ENCODE measurements at regions not wholly inside any gene's neighbourhood (a gene's known extent, or its start where the extent isn't known, plus 50 kb on each side); places are given as distances from the start of the nearest gene placed in this dataset.

- no peaks in the 10 kb centered on the region for H3K36me3 Mint-ChIP-seq (ENCODE audit: low read depth)
- WGBS, 2 experiments (ENCODE audit: insufficient coverage in 1 of 2, insufficient read length in 1 of 2): 89 to 94% methylated on average over 1 to 2 of the region's 2 CpGs
- Histone ChIP-seq H3K27me3 (ENCODE audit: control insufficient read depth, insufficient read depth, low read length, poor library complexity, severe bottlenecking) (no peaks in the 10 kb centered on the region), H3K27ac (ENCODE audit: low read depth, low read length) (no peak overlapping the region), H3K9me3 (ENCODE audit: control insufficient read depth, low read length) (no peaks in the 10 kb centered on the region), H3K4me1 (ENCODE audit: control insufficient read depth, insufficient read depth, low read length) (no peaks in the 10 kb centered on the region), H3K36me3 (ENCODE audit: control insufficient read depth, insufficient read depth, low read length) (no peaks in the 10 kb centered on the region), H3K9ac (ENCODE audit: extremely low read depth, low read length, poor library complexity, severe bottlenecking) (no peak overlapping the region), H3K4me3 (ENCODE audit: low read length) (no peak overlapping the region)
- DNase-seq: no peak
- H3K9me3 Mint-ChIP-seq: no peaks in the 10 kb centered on the region
- TF ChIP-seq, protein P1, sequence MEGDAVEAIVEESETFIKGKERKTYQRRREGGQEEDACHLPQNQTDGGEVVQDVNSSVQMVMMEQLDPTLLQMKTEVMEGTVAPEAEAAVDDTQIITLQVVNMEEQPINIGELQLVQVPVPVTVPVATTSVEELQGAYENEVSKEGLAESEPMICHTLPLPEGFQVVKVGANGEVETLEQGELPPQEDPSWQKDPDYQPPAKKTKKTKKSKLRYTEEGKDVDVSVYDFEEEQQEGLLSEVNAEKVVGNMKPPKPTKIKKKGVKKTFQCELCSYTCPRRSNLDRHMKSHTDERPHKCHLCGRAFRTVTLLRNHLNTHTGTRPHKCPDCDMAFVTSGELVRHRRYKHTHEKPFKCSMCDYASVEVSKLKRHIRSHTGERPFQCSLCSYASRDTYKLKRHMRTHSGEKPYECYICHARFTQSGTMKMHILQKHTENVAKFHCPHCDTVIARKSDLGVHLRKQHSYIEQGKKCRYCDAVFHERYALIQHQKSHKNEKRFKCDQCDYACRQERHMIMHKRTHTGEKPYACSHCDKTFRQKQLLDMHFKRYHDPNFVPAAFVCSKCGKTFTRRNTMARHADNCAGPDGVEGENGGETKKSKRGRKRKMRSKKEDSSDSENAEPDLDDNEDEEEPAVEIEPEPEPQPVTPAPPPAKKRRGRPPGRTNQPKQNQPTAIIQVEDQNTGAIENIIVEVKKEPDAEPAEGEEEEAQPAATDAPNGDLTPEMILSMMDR (conservative IDR thresholded peaks at IDR 0.05): no peak
- no peak overlapping the region for H3K27ac Mint-ChIP-seq
- H3K4me3 Mint-ChIP-seq: no peak overlapping the region
- H3K4me1 Mint-ChIP-seq: peaks cover 21% of the 10 kb centered on the region
- H3K27me3 Mint-ChIP-seq (ENCODE audit: insufficient read depth): peaks cover 5% of the 10 kb centered on the region
Observed at GRCh38 chr4:140293979-140294378, 79.5 kb upstream of the SCOC start.

DNA sequence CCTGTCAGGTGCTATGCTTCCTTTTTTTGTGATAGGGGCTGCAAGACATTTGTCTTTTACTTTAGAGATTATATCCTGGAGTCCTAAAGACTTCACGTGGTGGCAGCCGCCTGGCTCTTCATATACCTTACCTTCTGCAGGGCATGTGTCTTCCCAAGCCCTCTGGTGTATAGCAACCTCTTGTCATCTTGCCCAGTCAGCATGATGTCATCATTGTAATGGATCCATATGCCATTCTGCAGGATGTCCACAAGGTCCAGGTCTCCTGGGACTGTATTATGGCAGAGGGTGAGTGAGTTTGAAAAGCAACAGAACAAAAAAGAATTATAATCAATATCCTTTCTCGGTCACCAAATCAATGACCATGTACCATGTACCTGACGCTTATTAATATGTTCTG is 82.2 kb upstream of the SCOC start:
- Histone ChIP-seq H3K27ac (ENCODE audit: low read depth, low read length) (no peak overlapping the region), H3K4me1 (ENCODE audit: control insufficient read depth, insufficient read depth, low read length) (no peaks in the 10 kb centered on the region), H3K9ac (ENCODE audit: extremely low read depth, low read length, poor library complexity, severe bottlenecking) (no peak overlapping the region), H3K4me3 (ENCODE audit: low read length) (no peak overlapping the region), H3K36me3 (ENCODE audit: control insufficient read depth, insufficient read depth, low read length) (no peaks in the 10 kb centered on the region), H3K27me3 (ENCODE audit: control insufficient read depth, insufficient read depth, low read length, poor library complexity, severe bottlenecking) (no peaks in the 10 kb centered on the region), H3K9me3 (ENCODE audit: control insufficient read depth, low read length) (no peaks in the 10 kb centered on the region)
- Mint-ChIP-seq H3K4me3 (no peak overlapping the region), H3K27me3 (ENCODE audit: insufficient read depth) (peaks cover 5% of the 10 kb centered on the region), H3K36me3 (ENCODE audit: low read depth) (no peaks in the 10 kb centered on the region), H3K4me1 (peaks cover 2% of the 10 kb centered on the region), H3K9me3 (no peaks in the 10 kb centered on the region), H3K27ac (no peak overlapping the region)
- DNase-seq: no peak
- TF ChIP-seq, protein P1 (conservative IDR thresholded peaks at IDR 0.05): no peak
- WGBS, 2 experiments (ENCODE audit: insufficient coverage in 1 of 2, insufficient read length in 1 of 2): 93 to 97% methylated on average over 4 of the region's 4 CpGs

GRCh38 chr4:140289486-140289885 is 84.0 kb upstream of the SCOC start:
- Mint-ChIP-seq H3K27me3 (ENCODE audit: insufficient read depth) (peaks cover 5% of the 10 kb centered on the region), H3K36me3 (ENCODE audit: low read depth) (no peaks in the 10 kb centered on the region), H3K4me1 (no peaks in the 10 kb centered on the region), H3K9me3 (no peaks in the 10 kb centered on the region), H3K27ac (no peak overlapping the region), H3K4me3 (no peak overlapping the region)
- no peak overlapping the region for H3K27ac ChIP-seq (ENCODE audit: low read depth, low read length)
- H3K9me3 ChIP-seq (ENCODE audit: control insufficient read depth, low read length): no peaks in the 10 kb centered on the region
- no peak overlapping the region for H3K4me3 ChIP-seq (ENCODE audit: low read length)
- no peak overlapping the region for H3K9ac ChIP-seq (ENCODE audit: extremely low read depth, low read length, poor library complexity, severe bottlenecking)
- DNase-seq: no peak
- 74 to 92% methylated on average over 1 to 2 of the region's 2 CpGs for WGBS, 2 experiments (ENCODE audit: insufficient coverage in 1 of 2, insufficient read length in 1 of 2)
- TF ChIP-seq, protein P1 (conservative IDR thresholded peaks at IDR 0.05): no peak
- H3K36me3 ChIP-seq (ENCODE audit: control insufficient read depth, insufficient read depth, low read length): no peaks in the 10 kb centered on the region
- no peaks in the 10 kb centered on the region for H3K4me1 ChIP-seq (ENCODE audit: control insufficient read depth, insufficient read depth, low read length)
- no peaks in the 10 kb centered on the region for H3K27me3 ChIP-seq (ENCODE audit: control insufficient read depth, insufficient read depth, low read length, poor library complexity, severe bottlenecking)
